ENCODE measurements at regions not wholly inside any gene's neighbourhood (a gene's known extent, or its start where the extent isn't known, plus 50 kb on each side); places are given as distances from the start of the nearest gene placed in this dataset.

- H3K9ac ChIP-seq, result no peak overlapping the region
- ChIA-PET POLR2A (no interaction called here), CTCF (no interaction called here)
- no peaks in the 10 kb centered on the region for H3K27me3 ChIP-seq (ENCODE audit: insufficient read depth)
- no peaks in the 10 kb centered on the region for H3K79me2 ChIP-seq (ENCODE audit: insufficient read depth)
- WGBS (ENCODE audit: low lambda C conversion rate), result 3% methylated on average over 2 of the region's 2 CpGs
- no peak overlapping the region for H3K27ac ChIP-seq (ENCODE audit: low read depth in 2 of 2, low read length in 1 of 2)
- no peak overlapping the region for H3K4me2 ChIP-seq
- no peaks in the 10 kb centered on the region for H4K20me1 ChIP-seq (ENCODE audit: insufficient read depth)
- H3F3A ChIP-seq (replicated peaks; ENCODE audit: insufficient read depth), result no peaks in the 10 kb centered on the region
- H3K4me1 ChIP-seq (ENCODE audit: control insufficient read depth in 1 of 2, insufficient read depth in 2 of 2, low read depth in 1 of 2, low read length in 1 of 2), result no peaks in the 10 kb centered on the region
- TF ChIP-seq PBX3 (IDR thresholded peaks at IDR 0.05), result no peak
- TF ChIP-seq TEAD4 (IDR thresholded peaks at IDR 0.05; ENCODE audit: borderline replicate concordance, insufficient read depth), result no peak
- no peak for TF ChIP-seq RAD21 (IDR thresholded peaks at IDR 0.05; ENCODE audit: low read length)
- TF ChIP-seq RCOR1 (IDR thresholded peaks at IDR 0.05; ENCODE audit: low read length), result no peak
- no peak for TF ChIP-seq RXRA (IDR thresholded peaks at IDR 0.05; ENCODE audit: borderline replicate concordance, low read depth)
- TF ChIP-seq POLR2AphosphoS5 (IDR thresholded peaks at IDR 0.05; ENCODE audit: low read depth, low read length), result no peak
- no peak for TF ChIP-seq MEF2A (IDR thresholded peaks at IDR 0.05; ENCODE audit: borderline replicate concordance, low read depth)
- TF ChIP-seq MAX (IDR thresholded peaks at IDR 0.05; ENCODE audit: low read depth), result no peak
- TF ChIP-seq YY1 (IDR thresholded peaks at IDR 0.05; ENCODE audit: low read depth), result no peak
- no peak for TF ChIP-seq FOXJ3 (CRISPR knock-in tag; IDR thresholded peaks at IDR 0.05)
- TF ChIP-seq FOSL2 (IDR thresholded peaks at IDR 0.05; ENCODE audit: borderline replicate concordance, low read depth), result no peak
- TF ChIP-seq MXI1 (IDR thresholded peaks at IDR 0.05; ENCODE audit: low read depth, low read length), result no peak
- no peak for TF ChIP-seq REST (IDR thresholded peaks at IDR 0.05; ENCODE audit: low read depth, low read length)
- TF ChIP-seq ELF1 (IDR thresholded peaks at IDR 0.05), result no peak
- DNase-seq, result no peak
- no peaks in the 10 kb centered on the region for H3K9me3 ChIP-seq
- no peaks in the 10 kb centered on the region for H3K36me3 ChIP-seq (replicated peaks in 1 of 2; ENCODE audit: control insufficient read depth in 1 of 2, insufficient read depth in 2 of 2, low read length in 1 of 2)
- no peak overlapping the region for H3K4me3 ChIP-seq (ENCODE audit: low read depth in 2 of 2, low read length in 1 of 2)
- no peaks in the 10 kb centered on the region for H3K9me2 ChIP-seq
- no peak overlapping the region for H2AFZ ChIP-seq (ENCODE audit: low read depth)
Measured at GRCh38 chr11:90491466-90491865, 268.6 kb upstream of the CHORDC1 start.

- Histone ChIP-seq H3K79me2 (ENCODE audit: insufficient read depth) (no peaks in the 10 kb centered on the region), H3F3A (replicated peaks; ENCODE audit: insufficient read depth) (no peaks in the 10 kb centered on the region), H3K4me3 (ENCODE audit: low read depth in 2 of 2, low read length in 1 of 2) (no peak overlapping the region), H3K4me1 (ENCODE audit: control insufficient read depth in 1 of 2, insufficient read depth in 2 of 2, low read depth in 1 of 2, low read length in 1 of 2) (peaks cover 0 to 1% of the 10 kb centered on the region in 2 experiments; a peak in 1 of 4 replicates), H3K27me3 (ENCODE audit: insufficient read depth) (no peaks in the 10 kb centered on the region), H3K27ac (ENCODE audit: low read depth in 2 of 2, low read length in 1 of 2) (no peak overlapping the region), H2AFZ (ENCODE audit: low read depth) (no peak overlapping the region), H3K9ac (no peak overlapping the region), H3K4me2 (no peak overlapping the region), H4K20me1 (ENCODE audit: insufficient read depth) (no peaks in the 10 kb centered on the region), H3K9me2 (no peaks in the 10 kb centered on the region), H3K9me3 (no peaks in the 10 kb centered on the region), H3K36me3 (replicated peaks in 1 of 2; ENCODE audit: control insufficient read depth in 1 of 2, insufficient read depth in 2 of 2, low read length in 1 of 2) (no peaks in the 10 kb centered on the region)
- WGBS (ENCODE audit: low lambda C conversion rate), result 37% methylated on average over 2 of the region's 2 CpGs
- ChIA-PET CTCF (interaction anchor here (0.6 to 2.3 kb wide), 6 partner anchors 16 to 1668 kb away, joined by 3 to 6 read pairs (median 3); no protein-coding TSS in a partner anchor), POLR2A (no interaction called here)
- peak; percentile 2 for DNase-seq
- no peak for TF ChIP-seq MAX (IDR thresholded peaks at IDR 0.05; ENCODE audit: low read depth)
- TF ChIP-seq GATA2 (CRISPR knock-in tag; IDR thresholded peaks at IDR 0.05), result no peak
- TF ChIP-seq EP300 (IDR thresholded peaks at IDR 0.05; ENCODE audit: borderline replicate concordance in 1 of 2, low read depth in 1 of 2, low read length in 1 of 2), result no peak
- TF ChIP-seq MXI1 (IDR thresholded peaks at IDR 0.05; ENCODE audit: low read depth, low read length), result no peak
- no peak for TF ChIP-seq FOXJ3 (CRISPR knock-in tag; IDR thresholded peaks at IDR 0.05)
- TF ChIP-seq RFX5 (IDR thresholded peaks at IDR 0.05; ENCODE audit: low read length), result no peak
- peak; percentile 57 for TF ChIP-seq CTCF (IDR thresholded peaks at IDR 0.05)
- TF ChIP-seq TEAD4 (IDR thresholded peaks at IDR 0.05; ENCODE audit: borderline replicate concordance, insufficient read depth), result no peak
- no peak for TF ChIP-seq ELF1 (IDR thresholded peaks at IDR 0.05)
- TF ChIP-seq IRF3 (IDR thresholded peaks at IDR 0.05; ENCODE audit: low read depth, low read length), result no peak
- TF ChIP-seq SMC3 (IDR thresholded peaks at IDR 0.05; ENCODE audit: low read depth, low read length), result peak; percentile 32
Measured at GRCh38 chr11:90476442-90477007, 253.7 kb upstream of the CHORDC1 start.

Data from SK-N-SH (cell line).